SK-N-MC (cell line): ENCODE measurements at regions not wholly inside any gene's neighbourhood (a gene's known extent, or its start where the extent isn't known, plus 50 kb on each side); places are given as distances from the start of the nearest gene placed in this dataset.

Experiments used
- DNase-seq: peaks from one replicate; pipeline ENCODE4 v3.0.0-alpha.2; 2011; ENCODE audit warnings: low read depth, low spot score
- H3K27ac ChIP-seq: fragments of 200-600 bp; sonication (generic); 2 replicates; pipeline ENCODE4 v1.5.1; 2016; ENCODE audit warnings: mixed run types
- H3K36me3 ChIP-seq: fragments of 200-600 bp; sonication (generic); 2 replicates; pipeline ENCODE4 v1.6.1; 2017; ENCODE audit warnings: antibody characterized with exemption, low read length, mixed read lengths; ENCODE audit not compliant: insufficient read depth
- H3K4me3 ChIP-seq: fragments of 200-600 bp; sonication (generic); 2 replicates; pipeline ENCODE4 v1.5.1; 2016
- H3K9ac ChIP-seq: fragments of 200-600 bp; sonication (generic); 2 replicates; pipeline ENCODE4 v1.8.0; 2017; ENCODE audit warnings: mixed run types, mixed read lengths; ENCODE audit not compliant: insufficient read length
- H3K9me3 ChIP-seq: fragments of 200-600 bp; sonication (generic); 2 replicates; pipeline ENCODE4 v1.6.1; 2017; ENCODE audit warnings: low read depth, mild to moderate bottlenecking, antibody characterized with exemption, low read length, moderate library complexity, mixed read lengths
- EZH2 ChIP-seq: fragments of 200-600 bp; sonication (generic); IDR thresholded peaks from one replicate; pipeline ENCODE4 v1.6.1; 2017; ENCODE audit warnings: antibody characterized with exemption
- FOXP2 ChIP-seq: optimal IDR thresholded peaks from 2 replicates; pipeline ENCODE3; 2011; ENCODE audit warnings: mild to moderate bottlenecking, moderate library complexity; ENCODE audit not compliant: insufficient read depth; ENCODE audit errors: extremely low read length, control extremely low read depth
- POLR2AphosphoS5 ChIP-seq: IDR thresholded peaks from 2 replicates; pipeline ENCODE4 v1.6.1; 2012; ENCODE audit warnings: mild to moderate bottlenecking, low read depth, low read length, borderline replicate concordance

DNA sequence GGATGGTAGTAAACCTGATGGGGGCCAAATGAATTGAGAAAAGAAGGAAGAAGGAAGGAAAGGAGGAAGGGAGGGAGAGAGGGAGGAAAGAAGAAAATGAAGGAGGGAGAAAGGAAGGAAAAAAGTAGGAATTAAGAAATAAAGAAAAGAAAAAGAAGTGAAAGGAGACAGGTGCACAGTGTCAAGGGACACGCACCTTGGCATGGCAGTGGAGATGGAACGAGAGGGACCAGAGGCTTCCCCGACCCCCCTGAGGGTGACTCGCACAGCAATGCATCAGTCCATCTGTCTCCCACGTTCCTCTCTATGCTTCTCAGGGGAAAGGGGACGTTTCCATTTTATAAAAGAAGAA is 199.6 kb downstream of the CXCL12 start:
- no peak overlapping the region for H3K9ac ChIP-seq
- H3K9me3 ChIP-seq, result no peaks in the 10 kb centered on the region
- TF ChIP-seq FOXP2 (no peak), POLR2AphosphoS5 (no peak), EZH2 (no peak)
- no peaks in the 10 kb centered on the region for H3K36me3 ChIP-seq
- no peak for DNase-seq
- no peak overlapping the region for H3K27ac ChIP-seq
- H3K4me3 ChIP-seq, result no peak overlapping the region

DNA sequence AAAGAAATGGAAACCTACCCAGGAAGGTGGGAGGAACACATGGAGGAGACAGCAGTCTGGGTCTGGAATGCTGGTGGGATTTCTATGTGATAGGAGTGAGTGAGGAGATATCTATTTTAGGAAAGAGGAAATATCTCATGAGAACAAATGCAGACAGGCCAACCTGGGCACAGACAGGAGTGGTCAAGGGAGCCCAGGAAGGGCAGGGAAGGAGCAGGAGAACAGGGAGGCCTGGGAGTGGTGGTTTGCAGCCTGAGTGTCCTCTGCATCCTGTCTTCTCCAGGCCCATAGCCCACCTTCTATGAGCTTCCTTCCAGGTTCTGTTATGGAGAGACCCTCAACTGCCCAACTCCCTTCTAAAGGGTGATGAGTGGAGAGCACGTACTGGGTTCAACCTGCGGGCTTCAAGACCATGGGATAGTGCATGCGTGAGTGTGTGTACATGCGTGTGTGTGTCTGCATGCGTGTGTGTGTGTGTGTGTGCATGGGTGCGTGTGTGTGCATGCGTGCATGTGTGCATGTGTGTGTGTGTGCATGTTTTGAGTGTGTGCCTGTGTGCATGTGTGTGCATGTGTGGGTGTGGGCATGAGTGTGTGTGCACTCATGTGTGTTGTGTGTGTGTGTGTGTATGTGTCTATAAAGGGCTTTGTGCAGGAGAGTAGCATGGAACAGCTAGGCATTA is 200.1 kb downstream of the CXCL12 start:
- DNase-seq, result no peak
- no peaks in the 10 kb centered on the region for H3K36me3 ChIP-seq
- TF ChIP-seq POLR2AphosphoS5 (no peak), FOXP2 (no peak), EZH2 (no peak)
- H3K9ac ChIP-seq, result no peak overlapping the region
- H3K4me3 ChIP-seq, result no peak overlapping the region
- H3K27ac ChIP-seq, result no peak overlapping the region
- H3K9me3 ChIP-seq, result no peaks in the 10 kb centered on the region

DNA sequence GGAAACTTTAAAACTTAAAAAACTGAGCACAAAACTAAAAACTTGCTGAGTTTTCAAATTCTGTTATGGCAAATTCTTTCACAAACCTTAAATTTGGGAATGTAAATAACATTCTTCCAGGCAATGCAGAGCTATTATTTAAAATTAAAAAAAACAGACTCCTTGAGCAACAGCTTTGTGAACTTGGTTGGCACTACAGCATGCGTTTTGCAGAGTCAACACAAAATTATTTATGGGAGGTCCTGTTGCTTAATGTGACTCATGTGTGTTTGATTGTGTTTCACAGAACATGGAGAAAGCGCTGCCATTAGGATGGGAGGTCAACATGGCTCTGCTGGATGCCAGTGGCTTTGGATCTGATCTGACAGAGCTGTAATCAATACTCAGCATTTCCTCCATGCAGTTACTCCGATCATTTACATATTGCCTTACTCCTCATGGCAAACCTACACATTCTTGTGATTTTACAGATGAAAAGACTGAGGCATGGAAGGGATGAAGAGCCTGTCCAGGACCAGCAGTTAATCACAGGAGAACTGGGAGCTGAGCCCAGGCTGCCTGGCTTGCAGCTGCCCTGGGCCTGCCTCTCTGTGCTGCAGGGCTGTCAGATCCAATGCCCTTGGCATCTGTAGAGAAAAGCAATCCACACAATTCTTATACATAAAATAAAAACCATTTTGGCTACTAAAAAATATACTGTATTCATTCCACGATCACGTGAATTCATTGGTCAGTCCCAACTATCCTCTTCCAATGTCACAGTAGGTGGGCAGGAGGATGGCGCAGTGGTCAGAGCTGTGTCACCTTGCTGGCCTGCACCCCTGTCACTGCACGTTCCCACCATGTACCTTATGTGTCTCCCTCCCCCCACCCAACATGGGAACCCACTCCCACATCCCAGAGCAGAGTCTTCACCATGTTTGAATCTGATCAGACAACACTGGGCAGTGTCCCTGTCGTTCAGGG is 200.9 kb downstream of the CXCL12 start:
- no peak overlapping the region for H3K9ac ChIP-seq
- 0 out of 2 replicates have a peak overlapping the region, but pooled peaks have one; percentile 25 for H3K4me3 ChIP-seq
- H3K36me3 ChIP-seq, result no peaks in the 10 kb centered on the region
- no peaks in the 10 kb centered on the region for H3K9me3 ChIP-seq
- DNase-seq, result no peak
- H3K27ac ChIP-seq, result peak overlapping the region; percentile 87
- no peak for TF ChIP-seq EZH2
- no peak for TF ChIP-seq POLR2AphosphoS5
- no peak for TF ChIP-seq FOXP2

DNA sequence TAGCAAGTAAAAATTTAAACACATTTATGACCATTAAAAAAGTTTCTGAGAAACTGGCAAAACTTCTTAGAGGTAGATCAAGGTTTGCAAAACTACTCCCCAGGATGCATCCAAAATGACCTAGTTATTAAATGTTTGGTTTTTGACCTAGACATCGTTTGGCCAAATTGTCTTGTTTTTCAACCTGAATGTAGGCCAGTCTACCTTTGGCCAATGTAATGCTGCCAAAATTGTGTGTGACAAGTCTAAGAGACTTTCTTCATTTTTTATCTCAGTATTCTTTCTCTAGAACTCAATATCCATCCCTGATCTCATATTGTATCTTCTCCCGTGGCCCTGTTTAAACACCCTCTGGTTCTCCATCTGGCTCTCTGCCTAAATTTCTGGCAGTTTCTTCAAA is 202.0 kb downstream of the CXCL12 start:
- Histone ChIP-seq H3K9me3 (no peaks in the 10 kb centered on the region), H3K4me3 (0 out of 2 replicates have a peak overlapping the region, but pooled peaks have one; percentile 25), H3K36me3 (no peaks in the 10 kb centered on the region), H3K9ac (no peak overlapping the region), H3K27ac (peak overlapping the region; percentile 87)
- TF ChIP-seq POLR2AphosphoS5 (no peak), EZH2 (no peak), FOXP2 (no peak)
- DNase-seq, result no peak

GRCh38 chr10:44180321-44181168 is 204.4 kb downstream of the CXCL12 start:
- Histone ChIP-seq H3K9me3 (no peaks in the 10 kb centered on the region), H3K9ac (no peak overlapping the region), H3K4me3 (no peak overlapping the region), H3K36me3 (no peaks in the 10 kb centered on the region), H3K27ac (peak overlapping the region; percentile 25; the same call in 1 of the 2 replicates)
- TF ChIP-seq EZH2 (no peak), FOXP2 (no peak), POLR2AphosphoS5 (no peak)
- DNase-seq, result no peak

- no peak overlapping the region for H3K9ac ChIP-seq
- no peak overlapping the region for H3K4me3 ChIP-seq
- DNase-seq, result no peak
- TF ChIP-seq EZH2 (no peak), FOXP2 (no peak), POLR2AphosphoS5 (no peak)
- H3K9me3 ChIP-seq, result no peaks in the 10 kb centered on the region
- no peaks in the 10 kb centered on the region for H3K36me3 ChIP-seq
- no peak overlapping the region for H3K27ac ChIP-seq
Observed at GRCh38 chr10:44178856-44179255, 206.0 kb downstream of the CXCL12 start.

- DNase-seq, result no peak
- Histone ChIP-seq H3K4me3 (no peak overlapping the region), H3K9me3 (no peaks in the 10 kb centered on the region), H3K27ac (no peak overlapping the region), H3K9ac (no peak overlapping the region), H3K36me3 (no peaks in the 10 kb centered on the region)
- no peak for TF ChIP-seq EZH2
- TF ChIP-seq FOXP2, result no peak
- no peak for TF ChIP-seq POLR2AphosphoS5
Observed at GRCh38 chr10:44178281-44178680, 206.6 kb downstream of the CXCL12 start.
